ENCODE measurements at regions not wholly inside any gene's neighbourhood (a gene's known extent, or its start where the extent isn't known, plus 50 kb on each side); places are given as distances from the start of the nearest gene placed in this dataset.

- TF ChIP-seq POLR2A (IDR thresholded peaks at IDR 0.05) (no peak), CTCF (IDR thresholded peaks at IDR 0.05) (no peak)
- Histone ChIP-seq H3K36me3 (no peaks in the 10 kb centered on the region), H3K9me3 (no peaks in the 10 kb centered on the region), H3K4me1 (no peaks in the 10 kb centered on the region), H3K27me3 (no peaks in the 10 kb centered on the region), H3K4me3 (no peak overlapping the region), H3K27ac (no peak overlapping the region)
- DNase-seq, result no peak
Observed at GRCh38 chr16:73569266-73569980, 521.5 kb upstream of the ZFHX3 start.

GRCh38 chr16:73568769-73569168 lies 520.8 kb upstream of the ZFHX3 start:
- Histone ChIP-seq H3K27ac (no peak overlapping the region), H3K4me3 (no peak overlapping the region)
- TF ChIP-seq POLR2A (IDR thresholded peaks at IDR 0.05) (no peak), CTCF (IDR thresholded peaks at IDR 0.05) (no peak)

GRCh38 chr16:73565925-73566324 lies 518.0 kb upstream of the ZFHX3 start:
- H3K4me3 ChIP-seq, result no peak overlapping the region
- no peaks in the 10 kb centered on the region for H3K36me3 ChIP-seq
- no peaks in the 10 kb centered on the region for H3K4me1 ChIP-seq
- TF ChIP-seq CTCF (IDR thresholded peaks at IDR 0.05), result no peak
- TF ChIP-seq POLR2A (IDR thresholded peaks at IDR 0.05), result no peak
- no peaks in the 10 kb centered on the region for H3K27me3 ChIP-seq
- H3K9me3 ChIP-seq, result no peaks in the 10 kb centered on the region
- no peak for DNase-seq
- H3K27ac ChIP-seq, result no peak overlapping the region

More at GRCh38 chr16:73568769-73569168, 520.8 kb upstream of the ZFHX3 start:
- no peaks in the 10 kb centered on the region for H3K4me1 ChIP-seq
- H3K9me3 ChIP-seq, result no peaks in the 10 kb centered on the region
- no peaks in the 10 kb centered on the region for H3K36me3 ChIP-seq
- no peak for DNase-seq
- H3K27me3 ChIP-seq, result no peaks in the 10 kb centered on the region

DNA sequence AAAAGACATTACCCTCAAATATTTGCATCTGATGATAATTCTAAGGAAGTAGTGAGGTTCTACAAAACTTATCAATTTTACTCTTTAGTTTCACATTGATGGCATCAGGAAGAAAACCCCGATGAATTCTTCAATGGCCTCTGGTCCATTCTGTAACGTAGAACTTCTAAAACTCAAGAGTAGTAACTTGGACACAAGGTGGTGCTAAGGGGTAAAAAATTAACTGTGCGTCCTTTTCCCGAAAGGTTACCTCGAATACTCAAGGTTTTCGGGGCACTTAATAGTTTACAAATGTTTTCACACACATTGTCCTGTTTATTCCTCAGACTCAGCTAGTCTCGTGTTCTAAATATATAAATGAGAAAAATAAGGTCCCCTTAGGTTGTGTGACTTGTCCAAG lies 517.3 kb upstream of the ZFHX3 start:
- DNase-seq, result no peak
- H3K36me3 ChIP-seq, result no peaks in the 10 kb centered on the region
- no peak overlapping the region for H3K27ac ChIP-seq
- H3K9me3 ChIP-seq, result no peaks in the 10 kb centered on the region
- no peaks in the 10 kb centered on the region for H3K27me3 ChIP-seq
- H3K4me1 ChIP-seq, result no peaks in the 10 kb centered on the region
- no peak overlapping the region for H3K4me3 ChIP-seq
- TF ChIP-seq POLR2A (IDR thresholded peaks at IDR 0.05), result no peak
- TF ChIP-seq CTCF (IDR thresholded peaks at IDR 0.05), result peak in 1 of 6 experiments; percentile 11

- no peak for DNase-seq
- Histone ChIP-seq H3K36me3 (no peaks in the 10 kb centered on the region), H3K27me3 (no peaks in the 10 kb centered on the region), H3K9me3 (no peaks in the 10 kb centered on the region), H3K27ac (no peak overlapping the region), H3K4me3 (no peak overlapping the region), H3K4me1 (no peaks in the 10 kb centered on the region)
- TF ChIP-seq CTCF (IDR thresholded peaks at IDR 0.05) (no peak), POLR2A (IDR thresholded peaks at IDR 0.05) (no peak)
Observed at GRCh38 chr16:73563709-73564108, 515.8 kb upstream of the ZFHX3 start.
